H9 (cell line): ENCODE measurements at regions not wholly inside any gene's neighbourhood (a gene's known extent, or its start where the extent isn't known, plus 50 kb on each side); places are given as distances from the start of the nearest gene placed in this dataset.

Source experiments
- DNase-seq: peaks from one replicate; pipeline ENCODE4 v3.0.0-alpha.2; 2017
- H2AFZ ChIP-seq: one replicate; pipeline ENCODE4 v1.6.1; 2013; ENCODE audit warnings: mild to moderate bottlenecking, low read length, control low read depth, moderate library complexity
- H2AK5ac ChIP-seq: 2 replicates; pipeline ENCODE4 v1.6.1; 2013; ENCODE audit warnings: low read length, control low read depth, mixed read lengths; ENCODE audit not compliant: insufficient read length
- H2BK120ac ChIP-seq: one replicate; pipeline ENCODE4 v1.6.1; 2013; ENCODE audit warnings: low read depth, mild to moderate bottlenecking, low read length, control low read depth, inconsistent platforms; ENCODE audit not compliant: poor library complexity, severe bottlenecking
- H2BK12ac ChIP-seq: 2 replicates; pipeline ENCODE4 v1.6.1; 2013; ENCODE audit warnings: low read length, control low read depth, mixed read lengths, low read depth; ENCODE audit not compliant: insufficient read length
- H2BK15ac ChIP-seq: 2 replicates; pipeline ENCODE4 v1.6.1; 2013; ENCODE audit warnings: low read depth, low read length, control low read depth
- H2BK20ac ChIP-seq: one replicate; pipeline ENCODE4 v1.6.1; 2013; ENCODE audit warnings: low read depth, mild to moderate bottlenecking, low read length, control low read depth, inconsistent platforms; ENCODE audit not compliant: poor library complexity, severe bottlenecking
- H2BK5ac ChIP-seq: 2 replicates; pipeline ENCODE4 v1.6.1; 2013; ENCODE audit warnings: low read length, control low read depth, mixed read lengths; ENCODE audit not compliant: insufficient read length
- H3K14ac ChIP-seq: 2 replicates; pipeline ENCODE4 v1.6.1; 2013; ENCODE audit warnings: low read length, control low read depth; ENCODE audit not compliant: insufficient read depth
- H3K18ac ChIP-seq: 2 replicates; pipeline ENCODE4 v1.6.1; 2013; ENCODE audit warnings: low read depth, mild to moderate bottlenecking, mixed read lengths, low read length, control low read depth; ENCODE audit not compliant: insufficient read length
- H3K23ac ChIP-seq: 2 replicates; pipeline ENCODE4 v1.6.1; 2013; ENCODE audit warnings: low read length, control low read depth, mixed read lengths, low read depth; ENCODE audit not compliant: insufficient read length
- H3K23me2 ChIP-seq: 2 replicates; pipeline ENCODE4 v1.6.1; 2013; ENCODE audit warnings: low read depth, mild to moderate bottlenecking, mixed read lengths, low read length, control low read depth; ENCODE audit not compliant: insufficient read length, poor library complexity, severe bottlenecking
- H3K27ac ChIP-seq: 2 replicates; pipeline ENCODE4 v1.5.1; 2013; ENCODE audit warnings: low read length, control low read depth, mixed read lengths, low read depth; ENCODE audit not compliant: insufficient read length
- H3K27me3 ChIP-seq: 2 replicates; pipeline ENCODE4 v1.6.1; 2013; ENCODE audit warnings: low read length, control low read depth, inconsistent platforms; ENCODE audit not compliant: insufficient read depth
- H3K4ac ChIP-seq: 2 replicates; pipeline ENCODE4 v1.6.1; 2013; ENCODE audit warnings: low read depth, mild to moderate bottlenecking, control low read depth, inconsistent platforms, low read length, moderate library complexity
- H3K4me1 ChIP-seq: 2 replicates; pipeline ENCODE4 v1.6.1; 2013; ENCODE audit warnings: low read length, control low read depth, inconsistent platforms; ENCODE audit not compliant: insufficient read depth
- H3K4me2 ChIP-seq: 2 replicates; pipeline ENCODE4 v1.6.1; 2013; ENCODE audit warnings: low read length, control low read depth, mixed read lengths; ENCODE audit not compliant: insufficient read length, insufficient read depth
- H3K56ac ChIP-seq: 2 replicates; pipeline ENCODE4 v1.6.1; 2013; ENCODE audit warnings: low read depth, mild to moderate bottlenecking, mixed read lengths, low read length, control low read depth; ENCODE audit not compliant: insufficient read length
- H3K79me1 ChIP-seq: 2 replicates; pipeline ENCODE4 v1.6.1; 2013; ENCODE audit warnings: low read depth, mild to moderate bottlenecking, moderate library complexity, low read length, control low read depth, inconsistent platforms; ENCODE audit not compliant: insufficient read depth, poor library complexity, severe bottlenecking
- H3K79me2 ChIP-seq: 2 replicates; pipeline ENCODE4 v1.6.1; 2013; ENCODE audit warnings: low read length, control low read depth, inconsistent platforms; ENCODE audit not compliant: insufficient read depth
- H3K9ac ChIP-seq: 2 replicates; pipeline ENCODE4 v1.6.1; 2013; ENCODE audit warnings: low read length, control low read depth, mixed read lengths; ENCODE audit not compliant: insufficient read length; ENCODE audit errors: extremely low read depth
- H3K9me3 ChIP-seq: one replicate; pipeline ENCODE4 v1.6.1; 2013; ENCODE audit warnings: low read depth, low read length, inconsistent platforms; ENCODE audit not compliant: control insufficient read depth
- H3T11ph ChIP-seq: one replicate; pipeline ENCODE4 v1.6.1; 2013; ENCODE audit warnings: mild to moderate bottlenecking, low read length, control low read depth, inconsistent platforms
- H4K20me1 ChIP-seq: one replicate; pipeline ENCODE4 v1.6.1; 2013; ENCODE audit not compliant: control insufficient read depth, insufficient read length, insufficient read depth
- H4K5ac ChIP-seq: 2 replicates; pipeline ENCODE4 v1.6.1; 2013; ENCODE audit warnings: low read depth, mild to moderate bottlenecking, mixed read lengths, low read length, control low read depth; ENCODE audit not compliant: insufficient read length
- H4K8ac ChIP-seq: replicated peaks from 2 replicates; pipeline ENCODE4 v1.6.1; 2013; ENCODE audit warnings: low read length, control low read depth, mixed read lengths, low read depth; ENCODE audit not compliant: insufficient read length
- H4K91ac ChIP-seq: 2 replicates; pipeline ENCODE4 v1.6.1; 2013; ENCODE audit warnings: low read depth, mild to moderate bottlenecking, moderate library complexity, mixed read lengths, low read length, control low read depth; ENCODE audit not compliant: insufficient read length
- H3K27ac Mint-ChIP-seq, 3 experiments: 2 replicates in 2 of 3; 3 replicates in 1 of 3; pipeline ENCODE4 v1.8.0; 2020 to 2021; ENCODE audit warnings: mixed read lengths in 3 of 3, mild to moderate bottlenecking in 1 of 3, moderate library complexity in 1 of 3
- H3K27me3 Mint-ChIP-seq: 2 replicates; pipeline ENCODE4 v1.8.0; 2021; ENCODE audit warnings: low read depth, mild to moderate bottlenecking, moderate library complexity, mixed read lengths
- H3K36me3 Mint-ChIP-seq, 3 experiments: 2 replicates in 2 of 3; 3 replicates in 1 of 3; pipeline ENCODE4 v1.8.0; 2020 to 2021; ENCODE audit warnings: low read depth in 3 of 3, mixed read lengths in 3 of 3; ENCODE audit not compliant: insufficient read depth in 1 of 3
- H3K4me1 Mint-ChIP-seq, 2 experiments: 2 replicates each; pipeline ENCODE4 v1.8.0; 2020; ENCODE audit warnings: mixed read lengths in 2 of 2
- H3K4me3 Mint-ChIP-seq, 2 experiments: 2 replicates in 1 of 2; 3 replicates in 1 of 2; pipeline ENCODE4 v1.8.0; 2020 to 2021; ENCODE audit warnings: mild to moderate bottlenecking in 2 of 2, mixed read lengths in 2 of 2, moderate library complexity in 1 of 2
- H3K9me3 Mint-ChIP-seq, 2 experiments: 2 replicates in 1 of 2; 3 replicates in 1 of 2; pipeline ENCODE4 v1.8.0; 2020; ENCODE audit warnings: mild to moderate bottlenecking in 2 of 2, mixed read lengths in 2 of 2, moderate library complexity in 1 of 2
- WGBS: extraction: QIAGEN DNeasy Blood & Tissue Kit; methylation state at CpG from one replicate; pipeline ENCODE4 v1.1.7; 2013; ENCODE audit warnings: missing lambda C conversion rate, low lambda C conversion rate, mixed read lengths; ENCODE audit not compliant: insufficient read length; ENCODE audit errors: extremely low coverage; 5-methylcytosine and 5-hydroxymethylcytosine counted together
- TF ChIP-seq, protein P1 (sequence below): fragments of 200-600 bp; sonication (generic); conservative IDR thresholded peaks from 3 replicates; pipeline ENCODE4 v1.8.0; 2021; ENCODE audit warnings: antibody characterized with exemption, mild to moderate bottlenecking

DNA sequence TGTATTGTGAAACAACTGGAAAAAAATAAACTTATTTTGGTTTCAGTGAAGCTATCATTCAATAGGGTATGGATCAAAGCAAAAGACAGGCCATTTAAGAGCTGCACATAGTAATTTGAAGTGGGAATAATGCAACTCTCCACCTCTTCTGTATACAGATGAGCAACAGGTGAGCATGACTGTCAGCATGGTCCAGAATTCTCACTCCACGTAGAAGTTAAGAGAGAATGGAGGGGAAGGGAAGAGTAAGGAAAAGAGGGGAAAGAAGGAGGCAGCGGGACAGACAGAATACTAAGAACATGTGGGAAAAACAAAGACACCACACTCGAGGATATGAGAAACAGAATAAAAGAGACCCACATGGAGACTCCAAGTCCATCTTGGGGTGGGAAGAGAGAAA lies 396.1 kb upstream of the GRIA1 start:
- Mint-ChIP-seq H3K36me3 (no peaks in the 10 kb centered on the region), H3K4me1 (peaks cover 2 to 7% of the 10 kb centered on the region in 2 experiments), H3K27me3 (no peaks in the 10 kb centered on the region), H3K9me3 (no peaks in the 10 kb centered on the region), H3K27ac (no peak overlapping the region), H3K4me3 (no peak overlapping the region)
- H2AK5ac ChIP-seq = no peak overlapping the region
- H3K14ac ChIP-seq = no peak overlapping the region
- no peak overlapping the region for H2BK20ac ChIP-seq
- no peaks in the 10 kb centered on the region for H3K27me3 ChIP-seq
- no peak overlapping the region for H2BK12ac ChIP-seq
- no peaks in the 10 kb centered on the region for H3K9me3 ChIP-seq
- H2BK5ac ChIP-seq = no peak overlapping the region
- no peak overlapping the region for H3K4ac ChIP-seq
- no CpG with 5 or more reads among the region's 3 CpGs for WGBS
- H3K4me2 ChIP-seq = no peak overlapping the region
- no peak overlapping the region for H3K9ac ChIP-seq
- no peaks in the 10 kb centered on the region for H4K20me1 ChIP-seq
- H4K91ac ChIP-seq = no peak overlapping the region
- DNase-seq = no peak
- peaks cover 1% of the 10 kb centered on the region; the same call in 1 of the 2 replicates for H3K4me1 ChIP-seq
- no peak overlapping the region for H3K18ac ChIP-seq
- H2BK120ac ChIP-seq = no peak overlapping the region
- no peak overlapping the region for H3K27ac ChIP-seq
- no peak overlapping the region for H4K5ac ChIP-seq
- no peak overlapping the region for H3K23ac ChIP-seq
- H4K8ac ChIP-seq = no peak overlapping the region
- no peaks in the 10 kb centered on the region; the same call in 1 of the 2 replicates for H3K79me2 ChIP-seq
- no peak overlapping the region for H3K56ac ChIP-seq
- H3K23me2 ChIP-seq = no peaks in the 10 kb centered on the region
- H3K79me1 ChIP-seq = no peaks in the 10 kb centered on the region
- TF ChIP-seq, protein P1, sequence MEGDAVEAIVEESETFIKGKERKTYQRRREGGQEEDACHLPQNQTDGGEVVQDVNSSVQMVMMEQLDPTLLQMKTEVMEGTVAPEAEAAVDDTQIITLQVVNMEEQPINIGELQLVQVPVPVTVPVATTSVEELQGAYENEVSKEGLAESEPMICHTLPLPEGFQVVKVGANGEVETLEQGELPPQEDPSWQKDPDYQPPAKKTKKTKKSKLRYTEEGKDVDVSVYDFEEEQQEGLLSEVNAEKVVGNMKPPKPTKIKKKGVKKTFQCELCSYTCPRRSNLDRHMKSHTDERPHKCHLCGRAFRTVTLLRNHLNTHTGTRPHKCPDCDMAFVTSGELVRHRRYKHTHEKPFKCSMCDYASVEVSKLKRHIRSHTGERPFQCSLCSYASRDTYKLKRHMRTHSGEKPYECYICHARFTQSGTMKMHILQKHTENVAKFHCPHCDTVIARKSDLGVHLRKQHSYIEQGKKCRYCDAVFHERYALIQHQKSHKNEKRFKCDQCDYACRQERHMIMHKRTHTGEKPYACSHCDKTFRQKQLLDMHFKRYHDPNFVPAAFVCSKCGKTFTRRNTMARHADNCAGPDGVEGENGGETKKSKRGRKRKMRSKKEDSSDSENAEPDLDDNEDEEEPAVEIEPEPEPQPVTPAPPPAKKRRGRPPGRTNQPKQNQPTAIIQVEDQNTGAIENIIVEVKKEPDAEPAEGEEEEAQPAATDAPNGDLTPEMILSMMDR = no peak
- no peak overlapping the region for H3T11ph ChIP-seq
- no peak overlapping the region for H2AFZ ChIP-seq
- H2BK15ac ChIP-seq = no peak overlapping the region
